ENCODE measurements at regions not wholly inside any gene's neighbourhood (a gene's known extent, or its start where the extent isn't known, plus 50 kb on each side); places are given as distances from the start of the nearest gene placed in this dataset.

DNA sequence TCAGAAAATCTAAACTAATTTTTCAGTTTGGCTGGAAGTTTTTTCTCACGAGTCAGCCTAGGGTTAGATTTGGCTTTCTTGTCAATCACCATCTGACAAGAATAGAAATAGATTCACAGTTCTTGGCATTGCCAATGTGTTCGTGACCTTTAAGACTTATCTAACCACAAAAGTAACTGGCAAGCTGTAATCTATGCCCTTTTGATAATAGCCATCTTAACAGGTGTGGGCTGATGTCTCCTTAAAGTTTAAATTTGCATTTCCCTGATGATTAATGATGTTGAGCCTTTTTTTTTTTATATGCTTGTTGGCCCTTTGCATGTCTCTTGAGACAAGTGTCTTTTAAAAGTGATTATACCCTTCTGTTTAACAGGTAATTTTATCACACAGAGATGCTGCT lies 460.3 kb upstream of the PRKX start:
- ChIA-PET CTCF (no interaction called here), POLR2A (ENCODE audit: low non-redundant PET) (no interaction called here)
- H3K27ac ChIP-seq: no peak overlapping the region
- TF ChIP-seq, protein P1, sequence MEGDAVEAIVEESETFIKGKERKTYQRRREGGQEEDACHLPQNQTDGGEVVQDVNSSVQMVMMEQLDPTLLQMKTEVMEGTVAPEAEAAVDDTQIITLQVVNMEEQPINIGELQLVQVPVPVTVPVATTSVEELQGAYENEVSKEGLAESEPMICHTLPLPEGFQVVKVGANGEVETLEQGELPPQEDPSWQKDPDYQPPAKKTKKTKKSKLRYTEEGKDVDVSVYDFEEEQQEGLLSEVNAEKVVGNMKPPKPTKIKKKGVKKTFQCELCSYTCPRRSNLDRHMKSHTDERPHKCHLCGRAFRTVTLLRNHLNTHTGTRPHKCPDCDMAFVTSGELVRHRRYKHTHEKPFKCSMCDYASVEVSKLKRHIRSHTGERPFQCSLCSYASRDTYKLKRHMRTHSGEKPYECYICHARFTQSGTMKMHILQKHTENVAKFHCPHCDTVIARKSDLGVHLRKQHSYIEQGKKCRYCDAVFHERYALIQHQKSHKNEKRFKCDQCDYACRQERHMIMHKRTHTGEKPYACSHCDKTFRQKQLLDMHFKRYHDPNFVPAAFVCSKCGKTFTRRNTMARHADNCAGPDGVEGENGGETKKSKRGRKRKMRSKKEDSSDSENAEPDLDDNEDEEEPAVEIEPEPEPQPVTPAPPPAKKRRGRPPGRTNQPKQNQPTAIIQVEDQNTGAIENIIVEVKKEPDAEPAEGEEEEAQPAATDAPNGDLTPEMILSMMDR (conservative IDR thresholded peaks at IDR 0.05; ENCODE audit: low read depth): no peak
- DNase-seq (ENCODE audit: low spot score): no peak

- H3K27ac ChIP-seq: no peak overlapping the region
- ChIA-PET POLR2A (ENCODE audit: low non-redundant PET) (no interaction called here), CTCF (no interaction called here)
- TF ChIP-seq, protein P1 (conservative IDR thresholded peaks at IDR 0.05; ENCODE audit: low read depth): no peak
- no peak for DNase-seq (ENCODE audit: low spot score)
Measured at GRCh38 chrX:4151798-4152197, 438.3 kb upstream of the PRKX start.

DNA sequence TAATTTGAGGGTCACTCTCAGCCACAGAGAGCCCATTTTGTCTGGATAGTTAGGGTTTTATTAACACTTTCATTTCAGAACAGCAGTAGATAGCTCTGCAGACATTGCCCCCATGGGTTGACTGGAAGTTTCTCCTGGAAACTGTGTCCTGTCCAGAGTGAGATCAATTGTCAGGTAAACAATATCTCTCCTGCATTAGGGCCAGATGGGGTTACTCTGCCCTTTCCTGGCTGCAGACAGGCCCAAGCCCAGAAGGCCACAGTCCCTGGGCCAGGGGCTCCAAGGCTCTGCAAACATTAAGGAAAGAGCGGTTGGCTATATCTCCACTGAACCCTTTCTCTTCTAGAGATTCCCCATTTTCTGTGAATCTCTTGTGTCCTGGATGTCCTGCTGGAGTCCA lies 436.8 kb upstream of the PRKX start:
- TF ChIP-seq, protein P1 (conservative IDR thresholded peaks at IDR 0.05; ENCODE audit: low read depth): no peak
- ChIA-PET CTCF (no interaction called here), POLR2A (ENCODE audit: low non-redundant PET) (no interaction called here)
- no peak overlapping the region for H3K27ac ChIP-seq
- DNase-seq (ENCODE audit: low spot score): no peak

DNA sequence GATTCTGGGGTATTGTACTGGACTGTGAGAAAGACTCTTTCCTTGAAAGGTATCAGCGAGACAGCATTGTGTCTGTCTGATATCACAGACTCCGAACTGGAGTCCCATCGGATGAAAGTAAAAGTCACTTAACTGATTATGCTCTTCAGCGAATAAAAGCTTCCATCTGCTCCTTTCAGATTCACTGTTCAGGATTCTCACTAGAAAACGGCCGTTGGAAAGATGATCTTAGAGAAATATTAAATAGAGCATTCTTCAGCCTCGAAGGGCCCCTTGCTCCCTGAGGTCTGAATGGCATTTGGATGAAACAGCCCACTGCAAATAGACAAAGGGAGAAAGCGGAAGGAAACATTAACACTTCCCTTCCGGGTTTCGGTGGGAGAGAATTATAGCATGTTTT lies 416.2 kb upstream of the PRKX start:
- ChIA-PET CTCF (no interaction called here), POLR2A (ENCODE audit: low non-redundant PET) (no interaction called here)
- TF ChIP-seq, protein P1 (conservative IDR thresholded peaks at IDR 0.05; ENCODE audit: low read depth): no peak
- no peak overlapping the region for H3K27ac ChIP-seq
- DNase-seq (ENCODE audit: low spot score): no peak

DNA sequence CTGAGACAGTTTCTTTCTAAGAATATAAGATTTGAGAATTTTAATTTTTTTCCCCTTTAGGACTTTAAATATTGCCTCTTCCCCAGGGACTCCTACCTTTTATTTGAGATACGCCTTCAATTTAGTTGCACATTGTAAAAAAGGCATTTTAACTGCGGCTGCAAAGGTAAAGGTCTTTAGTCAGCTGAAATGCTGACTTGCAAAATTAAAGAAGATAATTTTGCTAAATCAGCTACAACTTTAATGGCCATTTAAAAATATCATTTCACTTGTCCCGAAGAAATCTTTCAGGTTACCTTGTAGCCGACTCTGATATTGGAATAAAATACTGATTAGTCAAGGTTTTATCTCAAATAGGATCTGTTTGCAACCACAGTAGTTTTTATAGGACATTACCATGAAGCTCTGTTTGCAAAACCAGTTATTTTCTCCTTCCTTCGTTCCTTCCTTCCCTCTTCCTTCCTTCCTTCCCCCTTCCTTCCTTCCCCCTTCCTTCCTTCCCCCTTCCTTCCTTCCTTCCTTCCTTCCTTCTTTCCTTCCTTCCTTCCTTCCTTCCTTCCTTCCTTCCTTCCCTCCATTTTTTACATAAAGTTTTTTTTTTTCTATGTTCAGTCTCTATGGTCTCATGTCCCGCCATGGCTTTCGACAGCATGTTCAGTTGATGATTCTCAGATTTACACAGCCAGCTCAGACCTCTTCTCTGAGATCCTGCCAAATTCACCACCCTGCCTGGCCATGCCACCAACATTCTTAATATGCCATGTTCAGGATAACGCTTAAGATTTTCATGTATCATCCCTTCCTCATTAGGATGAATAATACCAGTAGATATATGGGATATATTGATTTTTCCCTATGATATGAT lies 405.4 kb upstream of the PRKX start:
- H3K27ac ChIP-seq: no peak overlapping the region
- no peak for DNase-seq (ENCODE audit: low spot score)
- ChIA-PET CTCF (no interaction called here), POLR2A (ENCODE audit: low non-redundant PET) (no interaction called here)
- TF ChIP-seq, protein P1 (conservative IDR thresholded peaks at IDR 0.05; ENCODE audit: low read depth): no peak

GRCh38 chrX:4110964-4111363 lies 397.5 kb upstream of the PRKX start:
- TF ChIP-seq, protein P1 (conservative IDR thresholded peaks at IDR 0.05; ENCODE audit: low read depth): no peak
- ChIA-PET CTCF (no interaction called here), POLR2A (ENCODE audit: low non-redundant PET) (no interaction called here)
- no peak overlapping the region for H3K27ac ChIP-seq
- DNase-seq (ENCODE audit: low spot score): no peak
